ENCODE measurements at regions not wholly inside any gene's neighbourhood (a gene's known extent, or its start where the extent isn't known, plus 50 kb on each side); places are given as distances from the start of the nearest gene placed in this dataset.

GRCh38 chr2:162972383-162972782, 133.8 kb upstream of the KCNH7 start:
- TF ChIP-seq POLR2A (IDR thresholded peaks at IDR 0.05; ENCODE audit: low read length) (no peak), GATA1 (IDR thresholded peaks at IDR 0.05; ENCODE audit: low read depth, low read length) (no peak)

Measured in erythroblast (primary cell).